MM.1S (cell line): ENCODE measurements at regions not wholly inside any gene's neighbourhood (a gene's known extent, or its start where the extent isn't known, plus 50 kb on each side); places are given as distances from the start of the nearest gene placed in this dataset.

Experiments used
- EZH2 ChIP-seq: fragments of 300-600 bp; sonication (generic); optimal IDR thresholded peaks from 2 replicates; pipeline ENCODE3; 2017; ENCODE audit warnings: low read depth, mild to moderate bottlenecking, antibody characterized with exemption, low read length, mixed read lengths
- EZH2phosphoT487 ChIP-seq: fragments of 300-600 bp; sonication (generic); IDR thresholded peaks from 2 replicates; pipeline ENCODE4 v1.6.1; 2018; ENCODE audit warnings: antibody characterized with exemption, low read length
- TF ChIP-seq, protein P1 (sequence below): fragments of 300-600 bp; sonication (generic); IDR thresholded peaks from 2 replicates; pipeline ENCODE4 v1.5.1; 2016; ENCODE audit warnings: antibody characterized with exemption, low read length, mixed read lengths

- TF ChIP-seq, protein P1, sequence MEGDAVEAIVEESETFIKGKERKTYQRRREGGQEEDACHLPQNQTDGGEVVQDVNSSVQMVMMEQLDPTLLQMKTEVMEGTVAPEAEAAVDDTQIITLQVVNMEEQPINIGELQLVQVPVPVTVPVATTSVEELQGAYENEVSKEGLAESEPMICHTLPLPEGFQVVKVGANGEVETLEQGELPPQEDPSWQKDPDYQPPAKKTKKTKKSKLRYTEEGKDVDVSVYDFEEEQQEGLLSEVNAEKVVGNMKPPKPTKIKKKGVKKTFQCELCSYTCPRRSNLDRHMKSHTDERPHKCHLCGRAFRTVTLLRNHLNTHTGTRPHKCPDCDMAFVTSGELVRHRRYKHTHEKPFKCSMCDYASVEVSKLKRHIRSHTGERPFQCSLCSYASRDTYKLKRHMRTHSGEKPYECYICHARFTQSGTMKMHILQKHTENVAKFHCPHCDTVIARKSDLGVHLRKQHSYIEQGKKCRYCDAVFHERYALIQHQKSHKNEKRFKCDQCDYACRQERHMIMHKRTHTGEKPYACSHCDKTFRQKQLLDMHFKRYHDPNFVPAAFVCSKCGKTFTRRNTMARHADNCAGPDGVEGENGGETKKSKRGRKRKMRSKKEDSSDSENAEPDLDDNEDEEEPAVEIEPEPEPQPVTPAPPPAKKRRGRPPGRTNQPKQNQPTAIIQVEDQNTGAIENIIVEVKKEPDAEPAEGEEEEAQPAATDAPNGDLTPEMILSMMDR: no peak
- TF ChIP-seq EZH2 (no peak), EZH2phosphoT487 (no peak)
Observed at GRCh38 chr7:153886506-153887441, 165.4 kb upstream of the DPP6 start.
